K562 (cell line): ENCODE measurements at regions not wholly inside any gene's neighbourhood (a gene's known extent, or its start where the extent isn't known, plus 50 kb on each side); places are given as distances from the start of the nearest gene placed in this dataset.

Experiments
- ARID1B ChIP-seq: fragments of 450-650 bp; IDR thresholded peaks from 2 replicates; pipeline ENCODE4 v1.6.1; 2016; ENCODE audit warnings: antibody characterized with exemption, mild to moderate bottlenecking, inconsistent platforms
- CHCHD3 ChIP-seq: fragments of 250-450 bp; sonication (Bioruptor Pico); IDR thresholded peaks from 2 replicates; pipeline ENCODE4 v2.1.2; 2022; ENCODE audit warnings: mild to moderate bottlenecking
- CREBBP ChIP-seq: IDR thresholded peaks from one replicate; pipeline ENCODE4 v1.6.1; 2012; ENCODE audit warnings: low read depth, mild to moderate bottlenecking, control low read depth, inconsistent platforms, low read length
- HCFC1 ChIP-seq: IDR thresholded peaks from 2 replicates; pipeline ENCODE4 v1.6.1; 2012; ENCODE audit warnings: low read depth, low read length, improper control_type of control experiment
- MCM2 ChIP-seq: fragments of 450-650 bp; IDR thresholded peaks from 2 replicates; pipeline ENCODE4 v1.6.1; 2017; ENCODE audit warnings: low read depth, mild to moderate bottlenecking
- MCM5 ChIP-seq: fragments of 450-650 bp; IDR thresholded peaks from 2 replicates; pipeline ENCODE4 v1.6.1; 2016; ENCODE audit warnings: low read depth
- MEIS2 ChIP-seq: fragments of 450-650 bp; IDR thresholded peaks from 2 replicates; pipeline ENCODE4 v1.6.1; 2014; ENCODE audit warnings: mild to moderate bottlenecking; ENCODE audit not compliant: partially characterized antibody
- POU5F1 ChIP-seq: fragments of 150-350 bp; IDR thresholded peaks from 2 replicates; pipeline ENCODE4 v1.6.1; 2014; ENCODE audit warnings: borderline replicate concordance, low read length, low read depth, mild to moderate bottlenecking; ENCODE audit not compliant: partially characterized antibody
- PRPF4 ChIP-seq: fragments of 200-400 bp; formaldehyde crosslinking; IDR thresholded peaks from one replicate; pipeline ENCODE4 v1.6.1; 2017; ENCODE audit warnings: low read length, low read depth, mild to moderate bottlenecking; ENCODE audit not compliant: insufficient read depth, poor library complexity, severe bottlenecking
- SUPT5H ChIP-seq: fragments of 450-650 bp; IDR thresholded peaks from 2 replicates; pipeline ENCODE4 v1.6.1; 2016
- TCFL5 ChIP-seq: fragments of 250-450 bp; sonication (Bioruptor Pico); conservative IDR thresholded peaks from 2 replicates; pipeline ENCODE4 v1.6.1; 2021; ENCODE audit warnings: mild to moderate bottlenecking, moderate library complexity, matching md5 sums
- ZEB2 ChIP-seq: fragments of 450-650 bp; IDR thresholded peaks from 2 replicates; pipeline ENCODE4 v1.6.1; 2016
- ZNF133 ChIP-seq: fragments of 250-450 bp; sonication (Bioruptor Pico); IDR thresholded peaks from 2 replicates; pipeline ENCODE4 v1.4.0; 2020; ENCODE audit warnings: mild to moderate bottlenecking
- ZNF282 ChIP-seq: sonication (generic); formaldehyde crosslinking; IDR thresholded peaks from 2 replicates; pipeline ENCODE4 v1.8.1; 2023; ENCODE audit warnings: missing genetic modification reagents
- ZNF347 ChIP-seq: fragments of 450-650 bp; formaldehyde crosslinking; IDR thresholded peaks from 2 replicates; pipeline ENCODE4 v1.4.0; 2020; ENCODE audit warnings: low read depth, mild to moderate bottlenecking, moderate library complexity
- ZNF408 ChIP-seq: fragments of 250-450 bp; sonication (Bioruptor Pico); IDR thresholded peaks from 2 replicates; pipeline ENCODE4 v1.4.0; 2020; ENCODE audit warnings: low read depth, mild to moderate bottlenecking, moderate library complexity
- TF ChIP-seq, protein P1 (sequence below), 2 experiments: fragments of 450-650 bp; IDR thresholded peaks; 2 replicates each; pipeline ENCODE4 v1.6.1; 2016
- TF ChIP-seq, protein P2 (sequence below), 2 experiments: IDR thresholded peaks; 2 replicates each; pipeline ENCODE4 v1.6.1; 2011; ENCODE audit warnings: borderline replicate concordance in 1 of 2, control low read depth in 1 of 2, low read depth in 1 of 2, low read length in 1 of 2, mild to moderate bottlenecking in 1 of 2, mixed read lengths in 1 of 2, moderate library complexity in 1 of 2; ENCODE audit not compliant: insufficient read depth in 1 of 2, insufficient read length in 1 of 2, poor library complexity in 1 of 2, severe bottlenecking in 1 of 2; ENCODE audit errors: extremely low read depth in 1 of 2

DNA sequence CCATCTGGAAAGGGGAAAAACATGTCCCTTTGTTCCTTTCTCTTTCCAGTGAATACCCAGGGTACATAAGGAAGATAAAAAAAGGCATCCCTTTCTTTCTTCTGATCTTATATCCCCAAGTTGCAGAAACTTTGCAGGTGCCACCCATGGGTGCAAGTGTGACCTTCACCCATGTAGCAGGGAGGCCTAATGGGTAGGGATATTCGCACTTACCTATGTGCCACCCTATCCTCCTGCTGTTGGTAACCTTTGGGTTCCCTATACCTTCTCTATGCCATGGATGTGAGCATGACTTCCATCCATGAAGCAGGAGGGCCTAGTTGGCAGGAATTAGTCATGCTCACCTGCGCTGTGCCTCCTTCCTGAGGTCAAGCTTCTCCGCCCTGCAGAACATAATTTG, 59.2 kb upstream of the C15orf39 start (continued):
- TF ChIP-seq MCM5 = no peak
- no peak for TF ChIP-seq CHCHD3 (CRISPR knock-in tag)
- no peak for TF ChIP-seq HCFC1
- TF ChIP-seq ZEB2 = 0 out of 2 replicates have a peak, but pooled peaks have one; percentile 41
- no peak for TF ChIP-seq ZNF133 (CRISPR knock-in tag)
- no peak for TF ChIP-seq POU5F1
- TF ChIP-seq, protein P1, sequence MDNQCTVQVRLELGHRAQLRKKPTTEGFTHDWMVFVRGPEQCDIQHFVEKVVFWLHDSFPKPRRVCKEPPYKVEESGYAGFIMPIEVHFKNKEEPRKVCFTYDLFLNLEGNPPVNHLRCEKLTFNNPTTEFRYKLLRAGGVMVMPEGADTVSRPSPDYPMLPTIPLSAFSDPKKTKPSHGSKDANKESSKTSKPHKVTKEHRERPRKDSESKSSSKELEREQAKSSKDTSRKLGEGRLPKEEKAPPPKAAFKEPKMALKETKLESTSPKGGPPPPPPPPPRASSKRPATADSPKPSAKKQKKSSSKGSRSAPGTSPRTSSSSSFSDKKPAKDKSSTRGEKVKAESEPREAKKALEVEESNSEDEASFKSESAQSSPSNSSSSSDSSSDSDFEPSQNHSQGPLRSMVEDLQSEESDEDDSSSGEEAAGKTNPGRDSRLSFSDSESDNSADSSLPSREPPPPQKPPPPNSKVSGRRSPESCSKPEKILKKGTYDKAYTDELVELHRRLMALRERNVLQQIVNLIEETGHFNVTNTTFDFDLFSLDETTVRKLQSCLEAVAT (IDR thresholded peaks at IDR 0.05) = no peak
- no peak for TF ChIP-seq CREBBP
- TF ChIP-seq MCM2 = no peak
- no peak for TF ChIP-seq SUPT5H
- no peak for TF ChIP-seq PRPF4
- TF ChIP-seq ARID1B = no peak
- TF ChIP-seq, protein P2, sequence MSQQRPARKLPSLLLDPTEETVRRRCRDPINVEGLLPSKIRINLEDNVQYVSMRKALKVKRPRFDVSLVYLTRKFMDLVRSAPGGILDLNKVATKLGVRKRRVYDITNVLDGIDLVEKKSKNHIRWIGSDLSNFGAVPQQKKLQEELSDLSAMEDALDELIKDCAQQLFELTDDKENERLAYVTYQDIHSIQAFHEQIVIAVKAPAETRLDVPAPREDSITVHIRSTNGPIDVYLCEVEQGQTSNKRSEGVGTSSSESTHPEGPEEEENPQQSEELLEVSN (IDR thresholded peaks at IDR 0.05; ENCODE audit: borderline replicate concordance in 1 of 2, extremely low read depth in 1 of 2, insufficient read depth in 1 of 2, insufficient read length in 1 of 2, low read depth in 1 of 2, low read length in 1 of 2, poor library complexity in 1 of 2, severe bottlenecking in 1 of 2) = no peak
- no peak for TF ChIP-seq TCFL5
- no peak for TF ChIP-seq MEIS2
- no peak for TF ChIP-seq ZNF347 (CRISPR knock-in tag)
- TF ChIP-seq ZNF282 (CRISPR knock-in tag) = no peak
- TF ChIP-seq ZNF408 (CRISPR knock-in tag) = no peak
